IPS-20b (cell line): ENCODE measurements at regions not wholly inside any gene's neighbourhood (a gene's known extent, or its start where the extent isn't known, plus 50 kb on each side); places are given as distances from the start of the nearest gene placed in this dataset.

Experiments used
- H3K27ac ChIP-seq: one replicate; pipeline ENCODE4 v1.5.1; 2013; ENCODE audit warnings: low read length
- H3K27me3 ChIP-seq: 2 replicates; pipeline ENCODE4 v1.6.1; 2013; ENCODE audit warnings: mild to moderate bottlenecking, low read length, inconsistent platforms; ENCODE audit not compliant: insufficient read depth
- H3K36me3 ChIP-seq: 2 replicates; pipeline ENCODE4 v1.6.1; 2013; ENCODE audit warnings: low read depth, mild to moderate bottlenecking, inconsistent platforms, low read length, moderate library complexity; ENCODE audit not compliant: insufficient read depth
- H3K4me1 ChIP-seq: 2 replicates; pipeline ENCODE4 v1.6.1; 2013; ENCODE audit warnings: mild to moderate bottlenecking, control low read depth, inconsistent platforms, low read length, moderate library complexity; ENCODE audit not compliant: insufficient read depth
- H3K4me3 ChIP-seq: 2 replicates; pipeline ENCODE4 v1.5.1; 2013; ENCODE audit warnings: mild to moderate bottlenecking, low read length, inconsistent platforms
- H3K9ac ChIP-seq: 2 replicates; pipeline ENCODE4 v1.6.1; 2013; ENCODE audit warnings: low read depth, mild to moderate bottlenecking, inconsistent platforms, low read length, moderate library complexity
- H3K9me3 ChIP-seq: 2 replicates; pipeline ENCODE4 v1.6.1; 2013; ENCODE audit warnings: mild to moderate bottlenecking, low read depth, low read length, inconsistent platforms; ENCODE audit not compliant: insufficient read depth

DNA sequence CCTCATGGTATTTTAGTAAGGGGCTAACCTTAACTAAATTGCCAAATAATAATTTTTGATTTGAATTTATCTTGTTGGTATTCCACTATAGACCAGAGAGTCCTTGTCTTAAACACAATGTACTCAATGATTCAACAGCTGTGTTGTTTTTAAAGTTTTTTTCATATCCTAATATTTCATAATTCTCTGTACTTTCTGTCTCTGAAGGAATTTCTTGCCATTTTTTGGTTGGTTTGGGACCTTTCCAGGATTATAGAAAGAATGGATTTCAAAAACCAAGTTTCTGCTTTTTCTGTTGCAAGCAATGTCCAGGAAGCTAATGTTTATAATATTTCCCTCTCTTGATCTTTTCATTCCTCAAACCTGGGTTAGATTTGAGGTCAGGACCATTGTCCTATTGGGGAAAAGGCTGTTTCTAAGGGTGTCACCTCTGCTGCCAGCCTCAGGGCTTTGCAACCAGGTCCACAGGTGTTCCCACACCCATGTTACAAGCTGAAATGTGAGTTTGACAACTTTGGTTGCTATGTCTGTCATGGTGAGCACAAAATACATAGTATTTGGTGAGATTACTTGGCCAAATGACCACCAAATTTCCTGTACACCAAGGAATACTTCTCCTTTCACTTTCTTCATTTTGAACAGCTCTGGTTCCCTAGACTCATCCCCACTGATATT is 363.7 kb upstream of the RGMA start:
- Histone ChIP-seq H3K4me1 (peaks cover 17% of the 10 kb centered on the region), H3K36me3 (no peaks in the 10 kb centered on the region), H3K4me3 (no peak overlapping the region), H3K27me3 (no peaks in the 10 kb centered on the region), H3K9me3 (no peaks in the 10 kb centered on the region), H3K27ac (no peak overlapping the region), H3K9ac (no peak overlapping the region)

DNA sequence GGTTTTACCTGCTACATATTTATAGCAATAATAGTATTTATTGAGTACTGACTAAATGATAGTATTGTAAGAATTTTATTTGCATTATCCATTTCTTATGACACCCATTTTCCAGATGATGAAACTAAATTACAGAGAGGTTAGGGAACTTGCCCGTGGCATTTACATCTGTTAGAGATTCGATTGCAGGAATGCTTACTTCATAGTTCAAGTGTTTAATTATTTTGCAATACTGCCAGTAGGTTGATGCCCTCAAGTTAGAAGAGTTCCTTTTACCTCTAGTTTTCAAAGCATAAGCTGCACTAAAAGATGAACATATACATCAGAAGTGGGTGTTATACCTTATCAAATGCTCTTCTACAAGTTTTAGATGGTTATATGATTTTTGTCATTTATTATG is 362.8 kb upstream of the RGMA start:
- no peak overlapping the region for H3K9ac ChIP-seq
- H3K27me3 ChIP-seq: no peaks in the 10 kb centered on the region
- H3K4me1 ChIP-seq: peaks cover 17% of the 10 kb centered on the region
- H3K27ac ChIP-seq: no peak overlapping the region
- H3K36me3 ChIP-seq: no peaks in the 10 kb centered on the region
- H3K9me3 ChIP-seq: no peaks in the 10 kb centered on the region
- H3K4me3 ChIP-seq: no peak overlapping the region

DNA sequence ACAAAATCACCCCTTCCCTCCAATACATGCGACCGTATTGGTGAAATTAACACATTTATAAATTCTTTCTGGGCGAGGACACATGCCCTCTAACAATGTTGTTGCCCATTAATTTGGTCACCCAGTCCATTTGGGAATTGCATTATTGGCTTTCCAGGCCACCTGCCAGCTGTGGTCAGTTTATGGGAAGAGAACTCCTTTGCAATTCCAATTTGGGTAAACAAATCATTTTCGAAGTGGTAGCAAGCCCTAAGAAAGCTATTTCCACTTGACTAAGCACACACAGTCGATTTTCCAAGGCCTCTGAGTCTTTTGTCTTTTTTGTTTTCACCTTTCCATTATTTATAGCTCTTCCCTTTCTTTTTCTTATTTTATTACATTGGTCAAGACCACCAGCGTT is 362.3 kb upstream of the RGMA start:
- Histone ChIP-seq H3K4me1 (peaks cover 17% of the 10 kb centered on the region), H3K27ac (no peak overlapping the region), H3K27me3 (no peaks in the 10 kb centered on the region), H3K36me3 (no peaks in the 10 kb centered on the region), H3K4me3 (no peak overlapping the region), H3K9ac (no peak overlapping the region), H3K9me3 (no peaks in the 10 kb centered on the region)

DNA sequence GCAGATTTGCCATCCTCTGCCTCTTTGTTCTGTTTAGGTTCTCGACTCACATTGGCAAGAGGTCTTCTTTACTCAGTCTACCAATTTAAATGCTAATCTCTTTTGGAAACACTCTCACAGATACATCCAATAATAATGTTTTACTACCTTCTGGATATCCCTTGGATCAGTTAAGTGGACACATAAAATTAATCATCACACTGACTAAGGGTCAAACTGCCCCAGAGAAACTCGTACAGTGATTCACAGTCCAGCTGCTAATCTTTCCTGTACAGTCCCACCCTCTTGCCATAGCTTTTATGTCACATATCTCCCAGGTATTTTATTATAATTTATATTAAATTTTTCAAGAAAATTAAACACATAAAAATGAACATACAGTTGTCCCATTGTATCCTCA is 360.8 kb upstream of the RGMA start:
- no peak overlapping the region for H3K27ac ChIP-seq
- H3K9ac ChIP-seq: no peak overlapping the region
- no peaks in the 10 kb centered on the region for H3K36me3 ChIP-seq
- H3K4me1 ChIP-seq: peaks cover 17% of the 10 kb centered on the region
- no peaks in the 10 kb centered on the region for H3K9me3 ChIP-seq
- H3K27me3 ChIP-seq: no peaks in the 10 kb centered on the region
- H3K4me3 ChIP-seq: no peak overlapping the region

DNA sequence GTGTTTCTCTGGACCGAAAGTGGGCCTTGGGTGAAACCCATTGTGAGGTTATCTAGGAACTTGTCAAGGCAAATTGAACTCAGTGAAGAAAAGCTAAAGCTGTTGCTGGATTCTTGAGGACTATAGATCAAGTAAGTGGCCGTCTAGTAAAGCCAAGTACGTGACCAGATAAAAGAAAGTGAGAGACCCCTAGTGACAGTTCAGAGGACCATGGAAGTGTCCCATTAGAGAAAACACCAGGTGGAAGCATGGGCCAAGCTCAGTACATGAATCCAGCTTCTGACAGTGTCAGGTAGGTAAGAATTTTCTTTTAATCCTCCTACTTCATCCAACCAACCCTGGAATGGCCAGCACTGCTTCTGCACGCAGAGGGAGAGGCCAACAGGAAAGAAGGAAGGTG is 349.3 kb upstream of the RGMA start:
- no peaks in the 10 kb centered on the region for H3K9me3 ChIP-seq
- H3K36me3 ChIP-seq: no peaks in the 10 kb centered on the region
- H3K27me3 ChIP-seq: no peaks in the 10 kb centered on the region
- H3K9ac ChIP-seq: no peak overlapping the region
- H3K27ac ChIP-seq: no peak overlapping the region
- H3K4me1 ChIP-seq: no peaks in the 10 kb centered on the region
- H3K4me3 ChIP-seq: no peak overlapping the region

DNA sequence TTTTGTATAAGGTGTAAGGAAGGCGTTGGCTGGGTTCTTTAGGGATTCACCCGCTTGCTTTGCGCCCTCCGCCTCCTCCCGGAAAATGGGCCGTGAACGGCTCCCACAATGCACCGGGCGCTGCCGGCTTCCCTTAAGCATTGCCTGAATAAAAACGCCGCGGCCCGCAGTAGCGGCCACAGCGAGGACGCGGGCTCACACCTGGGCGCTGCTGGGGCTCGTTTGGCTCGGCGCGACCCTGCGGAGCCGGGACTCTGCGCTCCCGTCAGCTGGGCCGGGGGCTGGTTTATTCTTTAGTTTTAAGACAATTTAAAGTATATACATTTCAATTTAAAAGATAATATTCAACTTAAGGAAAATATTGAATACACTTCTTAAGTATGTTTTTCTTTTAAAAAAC is 343.5 kb upstream of the RGMA start:
- no peaks in the 10 kb centered on the region for H3K36me3 ChIP-seq
- no peaks in the 10 kb centered on the region for H3K9me3 ChIP-seq
- no peak overlapping the region for H3K4me3 ChIP-seq
- H3K27me3 ChIP-seq: no peaks in the 10 kb centered on the region
- no peak overlapping the region for H3K27ac ChIP-seq
- H3K9ac ChIP-seq: no peak overlapping the region
- H3K4me1 ChIP-seq: peaks cover 7% of the 10 kb centered on the region

DNA sequence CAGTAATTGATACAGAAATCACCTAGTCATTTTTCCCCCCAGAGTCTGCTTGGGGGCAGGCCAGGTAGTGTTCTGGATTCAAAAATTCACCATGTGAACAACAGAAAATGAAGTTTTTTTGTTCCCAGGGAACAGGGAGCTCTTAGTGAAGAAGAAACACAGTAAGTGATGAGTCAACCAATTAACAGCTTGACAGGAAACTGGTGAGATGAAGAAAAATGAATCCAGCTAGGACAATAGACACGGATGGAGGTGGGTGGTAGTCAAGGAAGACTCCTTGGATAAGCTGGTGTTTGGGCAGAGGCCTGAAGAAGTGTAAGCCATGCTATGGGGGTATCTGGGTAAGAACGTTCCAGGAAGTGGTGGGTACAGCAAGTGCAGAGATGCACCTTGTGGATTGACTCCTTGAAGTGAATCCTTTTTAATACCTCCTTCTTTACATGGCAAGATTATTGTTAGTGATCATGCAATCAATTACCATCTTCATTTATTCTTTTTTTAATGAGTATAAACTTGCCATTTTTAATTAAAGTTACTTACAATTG is 339.9 kb upstream of the RGMA start:
- H3K36me3 ChIP-seq: no peaks in the 10 kb centered on the region
- no peak overlapping the region for H3K9ac ChIP-seq
- no peak overlapping the region for H3K4me3 ChIP-seq
- no peak overlapping the region for H3K27ac ChIP-seq
- no peaks in the 10 kb centered on the region for H3K27me3 ChIP-seq
- H3K9me3 ChIP-seq: no peaks in the 10 kb centered on the region
- H3K4me1 ChIP-seq: peaks cover 7% of the 10 kb centered on the region

DNA sequence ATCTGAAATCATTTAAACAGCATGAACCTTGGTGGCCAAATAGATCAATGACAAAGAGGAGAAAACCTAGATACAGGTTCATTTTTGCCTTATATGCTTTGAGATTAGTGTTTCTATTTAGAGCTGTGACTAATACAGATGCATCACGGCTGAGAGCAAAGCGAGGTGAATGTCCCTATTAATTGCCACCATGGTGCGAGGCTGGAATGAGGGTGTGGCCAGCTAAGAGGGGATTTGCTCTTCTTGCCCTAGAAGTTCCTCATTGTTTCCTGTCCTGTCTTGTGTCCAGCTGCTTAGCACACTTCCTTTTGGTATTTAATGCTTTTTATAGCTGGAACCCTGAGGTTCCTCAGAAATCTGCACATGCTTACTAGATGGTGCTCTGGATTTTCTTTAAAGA is 339.1 kb upstream of the RGMA start:
- Histone ChIP-seq H3K27me3 (no peaks in the 10 kb centered on the region), H3K27ac (no peak overlapping the region), H3K4me3 (no peak overlapping the region), H3K9me3 (no peaks in the 10 kb centered on the region), H3K4me1 (peaks cover 7% of the 10 kb centered on the region), H3K36me3 (no peaks in the 10 kb centered on the region), H3K9ac (no peak overlapping the region)

DNA sequence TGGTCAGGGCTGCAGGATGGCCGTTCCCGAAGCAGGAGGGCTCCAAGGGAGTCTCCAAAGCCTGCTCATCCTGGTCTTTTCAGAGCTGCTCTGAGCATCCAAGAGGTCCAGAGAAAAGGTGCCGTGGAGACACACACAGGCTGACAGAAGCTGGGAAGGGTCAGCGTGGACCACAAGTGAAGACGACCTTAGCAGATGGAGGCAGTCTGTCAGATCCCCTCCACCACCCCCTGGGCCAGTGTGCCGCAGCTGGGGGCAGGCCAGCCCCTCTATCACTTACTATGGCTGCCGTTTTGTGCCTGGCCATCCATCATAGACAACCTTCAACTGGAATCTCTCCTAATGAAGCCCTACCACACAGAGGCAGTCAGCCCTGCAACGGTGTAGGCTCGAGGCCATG is 335.1 kb upstream of the RGMA start:
- no peak overlapping the region for H3K9ac ChIP-seq
- no peaks in the 10 kb centered on the region for H3K9me3 ChIP-seq
- H3K27me3 ChIP-seq: no peaks in the 10 kb centered on the region
- H3K4me3 ChIP-seq: no peak overlapping the region
- no peak overlapping the region for H3K27ac ChIP-seq
- H3K4me1 ChIP-seq: peaks cover 7% of the 10 kb centered on the region
- no peaks in the 10 kb centered on the region for H3K36me3 ChIP-seq

DNA sequence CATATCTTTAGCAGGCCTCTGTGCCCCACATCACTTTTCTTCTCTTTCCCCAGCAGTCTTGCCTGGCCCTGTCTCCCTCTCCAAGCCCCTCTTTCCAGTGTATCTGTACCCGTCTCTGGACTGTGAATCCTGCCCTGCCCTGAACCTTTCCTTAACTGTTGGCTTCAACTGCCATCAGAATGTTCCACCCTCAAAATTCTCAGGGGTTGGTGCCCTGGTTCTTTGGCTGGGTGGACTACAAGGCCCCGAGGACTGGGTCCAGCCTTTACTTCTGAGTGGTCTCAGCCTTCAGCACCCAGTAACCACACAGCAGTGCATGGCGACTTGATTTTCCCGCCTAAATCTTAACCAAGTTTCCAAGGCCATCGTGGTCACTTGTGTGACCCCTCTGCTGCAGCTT is 333.5 kb upstream of the RGMA start:
- H3K27me3 ChIP-seq: no peaks in the 10 kb centered on the region
- no peaks in the 10 kb centered on the region for H3K36me3 ChIP-seq
- H3K27ac ChIP-seq: no peak overlapping the region
- H3K9me3 ChIP-seq: no peaks in the 10 kb centered on the region
- H3K4me3 ChIP-seq: no peak overlapping the region
- H3K9ac ChIP-seq: no peak overlapping the region
- no peaks in the 10 kb centered on the region for H3K4me1 ChIP-seq

DNA sequence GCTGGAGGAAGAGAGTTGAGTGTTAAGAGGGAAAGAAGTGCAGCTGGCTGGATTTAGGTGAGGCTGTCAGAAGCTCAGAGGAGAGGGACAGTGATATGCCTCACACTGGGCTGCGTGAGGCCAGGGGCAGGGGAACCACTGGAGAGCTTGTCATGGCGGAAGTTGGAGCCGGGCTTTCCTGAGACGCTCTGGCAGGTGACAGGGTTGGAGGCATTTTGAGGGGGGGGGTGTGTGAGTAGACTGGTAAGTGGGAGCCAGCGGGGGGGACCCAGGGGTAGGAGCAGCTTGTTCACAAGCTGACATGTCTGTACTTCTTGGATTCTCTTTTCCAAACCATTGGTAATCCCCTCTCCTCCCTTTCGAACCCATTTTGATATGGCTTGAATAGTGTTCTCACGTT is 331.5 kb upstream of the RGMA start:
- Histone ChIP-seq H3K27me3 (no peaks in the 10 kb centered on the region), H3K9me3 (no peaks in the 10 kb centered on the region), H3K27ac (no peak overlapping the region), H3K9ac (no peak overlapping the region), H3K4me1 (no peaks in the 10 kb centered on the region), H3K4me3 (no peak overlapping the region), H3K36me3 (no peaks in the 10 kb centered on the region)

DNA sequence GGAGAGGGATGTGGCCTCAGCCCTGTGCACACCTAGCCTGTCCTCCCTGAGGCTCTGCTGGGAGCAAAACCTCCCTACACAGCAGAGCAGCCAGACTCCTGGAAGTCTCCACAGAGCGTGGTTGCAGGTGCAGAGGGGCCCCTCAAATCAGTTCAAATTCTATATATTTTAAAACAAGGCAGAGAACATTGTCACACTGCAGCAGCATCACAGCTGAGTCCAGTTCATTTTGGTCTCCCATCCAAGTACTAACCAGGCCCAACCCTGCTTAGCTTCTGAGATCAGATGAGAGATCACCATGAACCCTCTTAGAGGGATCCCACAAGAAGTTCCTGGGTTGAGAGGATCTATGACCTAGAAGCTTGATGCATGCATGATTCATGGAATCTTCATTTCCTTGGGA is 331.0 kb upstream of the RGMA start:
- no peaks in the 10 kb centered on the region for H3K36me3 ChIP-seq
- no peaks in the 10 kb centered on the region for H3K9me3 ChIP-seq
- H3K27me3 ChIP-seq: no peaks in the 10 kb centered on the region
- no peak overlapping the region for H3K27ac ChIP-seq
- no peaks in the 10 kb centered on the region for H3K4me1 ChIP-seq
- no peak overlapping the region for H3K9ac ChIP-seq
- no peak overlapping the region for H3K4me3 ChIP-seq
